ENCODE measurements at regions not wholly inside any gene's neighbourhood (a gene's known extent, or its start where the extent isn't known, plus 50 kb on each side); places are given as distances from the start of the nearest gene placed in this dataset.

DNA sequence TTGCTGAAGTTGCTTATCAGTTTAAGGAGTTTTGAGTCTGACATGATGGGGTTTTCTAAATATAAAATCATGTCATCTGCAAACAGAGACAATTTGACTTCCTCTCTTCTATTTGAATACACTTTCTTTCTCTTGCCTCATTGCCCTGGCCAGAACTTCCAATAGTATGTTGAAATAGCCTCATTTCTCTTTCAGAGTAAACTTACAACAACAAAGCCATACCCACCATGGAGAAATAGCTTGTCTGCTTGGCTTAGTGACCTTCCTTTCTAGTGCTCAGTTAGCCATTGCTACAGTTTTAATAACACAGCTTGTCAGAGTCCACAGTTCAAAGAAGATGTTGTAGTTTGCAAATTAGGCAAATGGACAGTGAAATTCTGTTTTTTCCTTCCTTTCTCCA is 228.0 kb downstream of the ETAA1 start:
- no peak for DNase-seq (ENCODE audit: low spot score)

DNA sequence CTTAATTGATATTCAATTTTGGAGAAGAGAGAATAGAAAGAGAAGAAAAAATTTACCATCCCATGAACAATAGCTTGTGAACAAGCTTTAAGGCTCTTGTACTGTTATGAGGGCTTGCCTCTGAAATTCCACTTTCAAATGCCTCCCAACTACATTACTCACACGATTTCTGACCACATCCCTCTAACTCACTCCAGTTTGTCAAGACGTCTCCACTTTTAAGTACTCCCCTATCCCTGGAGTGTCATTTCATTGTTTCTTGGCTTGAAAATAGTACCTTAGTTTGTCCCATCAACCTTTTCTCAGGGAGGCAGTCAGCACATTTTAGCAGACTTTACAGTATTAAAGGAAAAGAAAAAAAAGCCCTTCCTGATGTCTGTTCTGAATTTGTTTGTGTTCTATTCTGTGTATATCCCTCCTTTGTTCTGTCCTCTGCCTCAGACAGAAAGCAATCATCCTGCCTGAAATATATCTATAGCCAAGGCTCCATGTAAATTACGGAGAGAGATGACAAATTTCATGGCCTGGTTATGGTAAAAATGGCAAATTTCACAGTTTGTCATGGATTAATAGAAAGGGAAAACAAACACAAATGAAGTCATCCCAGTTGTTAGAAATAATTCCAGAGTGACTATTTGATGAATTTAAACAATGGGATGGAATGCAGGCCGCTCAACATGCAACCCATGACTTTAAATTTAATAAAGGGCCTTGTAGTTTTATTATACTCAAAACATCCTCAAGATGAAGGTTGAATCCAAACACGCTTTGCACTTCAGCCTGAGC is 228.8 kb downstream of the ETAA1 start:
- no peak for DNase-seq (ENCODE audit: low spot score)

DNA sequence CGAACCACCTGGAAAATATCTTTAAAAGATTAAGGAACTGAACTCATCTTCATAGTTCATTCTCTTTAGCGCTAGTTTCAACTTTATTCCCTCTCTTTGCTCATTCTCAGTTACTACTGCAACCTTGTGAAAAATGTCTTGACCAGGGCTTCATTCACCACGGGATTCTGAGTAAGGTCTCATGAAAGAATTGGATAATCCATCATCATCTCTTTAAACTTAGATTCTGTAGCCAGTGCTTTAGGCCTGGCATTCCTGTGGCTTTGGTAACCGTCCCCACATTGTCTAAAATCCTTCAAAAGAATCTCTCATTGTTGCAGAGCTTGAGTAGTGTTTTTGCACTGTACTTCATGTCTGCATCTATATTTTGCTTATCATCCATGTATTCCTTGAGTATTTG is 229.5 kb downstream of the ETAA1 start:
- no peak for DNase-seq (ENCODE audit: low spot score)

DNA sequence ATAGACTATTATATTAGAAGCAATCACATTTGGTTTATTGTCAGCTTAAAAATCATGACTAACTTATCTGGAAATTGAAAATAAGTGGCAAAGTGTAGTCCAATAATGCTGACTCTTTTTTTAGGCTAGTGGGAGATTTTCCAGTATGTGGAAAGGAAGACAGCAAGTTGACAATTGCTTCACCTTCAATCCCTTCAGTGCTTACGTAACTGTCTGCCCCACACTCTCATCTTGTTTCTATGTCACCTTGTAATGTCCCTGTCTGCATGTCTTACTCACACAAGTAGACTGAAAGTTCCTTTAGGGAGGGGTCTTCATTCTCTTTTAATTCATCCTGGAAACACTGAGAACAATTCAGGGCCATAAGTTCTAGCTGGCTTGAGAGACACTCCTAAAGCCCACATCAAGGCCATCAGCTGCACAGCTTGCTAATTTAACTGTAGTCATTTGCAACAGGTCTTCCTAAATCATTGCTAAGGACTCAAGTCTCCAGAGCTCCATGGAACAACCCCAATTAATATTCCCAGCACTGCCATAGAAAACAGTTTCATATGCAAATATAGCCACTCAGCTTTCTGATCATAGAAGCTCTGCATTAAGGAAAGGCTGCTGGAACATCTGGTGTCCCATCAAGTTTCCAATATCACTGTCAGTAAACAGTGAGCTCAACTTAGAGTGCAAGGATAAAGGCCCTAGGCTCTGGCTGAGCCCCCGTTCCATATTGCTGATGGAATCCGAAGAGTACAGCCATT is 230.5 kb downstream of the ETAA1 start:
- no peak for DNase-seq (ENCODE audit: low spot score)

DNA sequence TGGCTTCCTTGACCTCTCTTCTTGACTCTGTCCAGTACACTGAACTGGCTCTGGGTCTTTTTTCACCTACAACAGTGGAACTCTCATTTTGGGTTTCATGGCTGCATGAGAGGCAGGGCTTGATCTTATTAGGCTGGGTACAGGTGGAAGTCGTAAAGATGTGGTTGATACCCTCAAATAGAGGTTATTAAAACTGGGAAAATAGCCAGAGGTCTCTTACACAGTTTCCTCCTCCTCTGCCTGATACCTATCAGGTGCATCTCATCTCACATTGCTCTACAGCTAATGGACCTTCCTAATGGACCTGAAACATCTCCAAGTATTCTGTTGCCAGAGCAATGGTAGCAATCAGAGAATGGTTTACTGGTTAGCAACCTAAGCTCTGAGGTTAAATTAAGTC is 231.8 kb downstream of the ETAA1 start:
- no peak for DNase-seq (ENCODE audit: low spot score)

DNA sequence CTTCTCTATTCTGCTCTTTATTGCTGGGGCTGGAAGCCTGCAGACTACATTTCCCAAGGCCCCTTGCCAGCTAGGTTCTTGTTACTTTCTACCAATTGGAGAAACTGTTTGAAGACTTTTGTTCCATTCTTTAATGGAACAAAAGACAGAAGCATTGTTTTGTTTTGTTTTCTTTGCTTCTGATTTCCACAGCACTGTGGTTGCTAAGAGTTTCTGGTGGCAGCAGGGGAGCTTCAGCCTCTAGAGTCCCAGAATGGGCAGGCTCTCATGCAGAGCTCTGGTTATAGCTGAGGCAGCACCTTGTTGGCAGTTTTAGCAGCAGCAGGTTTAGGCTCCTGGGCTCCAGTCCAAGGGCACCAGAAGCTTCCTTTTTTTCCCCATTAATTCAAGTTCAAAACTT is 234.3 kb downstream of the ETAA1 start:
- DNase-seq (ENCODE audit: low spot score), result no peak

DNA sequence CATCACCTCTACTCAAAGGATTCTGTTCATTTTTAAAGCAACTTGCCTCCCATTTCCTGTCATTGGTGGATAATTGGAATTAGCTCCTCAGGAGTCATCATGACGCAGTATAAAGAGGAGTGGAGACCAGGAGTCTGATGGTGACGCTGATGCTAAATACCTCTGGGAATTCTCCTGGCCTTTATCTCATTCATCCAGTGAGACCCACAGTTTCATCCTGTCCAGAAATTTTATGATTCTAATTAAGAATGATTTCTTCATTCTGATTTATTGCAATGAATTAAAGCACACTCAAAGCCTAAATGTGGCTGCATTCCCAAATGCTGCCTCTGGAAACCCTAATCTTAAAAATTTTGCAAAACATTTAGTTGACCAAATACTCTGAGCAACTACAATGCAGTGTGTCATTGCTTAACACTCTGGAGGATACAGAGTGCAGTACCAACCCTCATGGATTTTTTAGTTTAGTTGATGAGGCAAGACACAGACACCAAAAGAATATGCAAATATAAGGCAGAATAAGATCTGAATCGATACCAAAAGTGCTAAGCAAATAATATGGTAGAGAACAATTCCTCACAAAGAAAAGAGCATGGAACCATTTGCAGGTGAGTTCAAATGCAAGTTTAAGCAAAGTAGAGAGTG is 236.2 kb downstream of the ETAA1 start:
- DNase-seq (ENCODE audit: low spot score), result no peak

DNA sequence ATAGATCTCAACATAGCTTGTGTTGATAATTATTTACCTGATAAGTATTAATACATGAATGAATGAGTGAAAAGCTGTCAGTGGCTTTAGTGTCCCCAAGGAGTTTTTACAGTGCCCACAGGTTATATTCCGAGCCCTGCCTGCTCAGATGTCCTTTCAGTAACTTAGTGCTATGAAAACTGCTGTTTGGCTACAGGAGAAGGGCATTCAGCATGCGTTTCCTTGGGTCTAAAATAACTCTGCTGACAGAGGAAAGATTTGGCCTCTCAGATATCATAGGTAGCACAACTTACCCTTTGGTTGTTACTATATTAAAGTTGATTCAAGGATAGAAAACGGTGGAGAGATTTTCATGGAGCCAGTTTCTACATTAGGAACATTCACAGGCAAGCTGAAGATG is 241.0 kb downstream of the ETAA1 start:
- DNase-seq (ENCODE audit: low spot score), result no peak

DNA sequence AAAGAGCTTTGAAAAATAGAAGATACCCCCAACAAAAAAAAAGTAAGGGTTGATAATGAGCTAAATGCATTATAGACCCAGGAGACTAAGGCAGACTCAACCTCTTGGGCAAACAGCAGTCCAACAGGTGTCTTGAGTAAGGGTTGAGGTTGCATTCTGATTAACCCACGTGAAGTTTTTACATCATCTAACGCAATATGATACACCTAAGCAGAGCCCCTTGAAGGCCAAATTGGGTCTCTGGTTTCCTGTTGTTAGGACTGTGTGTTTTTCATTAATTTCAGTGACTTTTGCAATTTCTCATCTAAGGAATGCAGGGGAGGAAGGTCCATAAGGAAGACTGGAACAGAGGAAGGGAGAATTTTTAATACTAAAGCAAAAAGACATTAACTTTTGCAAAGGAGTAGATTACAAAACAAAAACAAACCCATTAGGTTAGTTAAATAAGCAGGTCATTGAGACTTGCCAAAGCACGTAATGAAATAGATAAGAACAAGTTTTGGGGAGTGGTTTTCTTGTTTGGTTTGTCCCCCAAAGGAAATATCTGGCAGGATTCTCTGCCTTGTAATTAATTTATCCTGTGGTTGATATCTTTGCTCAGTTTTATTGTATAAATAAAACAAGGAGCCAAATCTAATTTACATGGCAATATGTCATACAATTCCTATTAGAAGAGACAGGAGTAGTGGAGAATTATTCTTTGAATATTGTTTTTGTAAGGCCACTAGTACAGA is 244.3 kb downstream of the ETAA1 start:
- no peak for DNase-seq (ENCODE audit: low spot score)

DNA sequence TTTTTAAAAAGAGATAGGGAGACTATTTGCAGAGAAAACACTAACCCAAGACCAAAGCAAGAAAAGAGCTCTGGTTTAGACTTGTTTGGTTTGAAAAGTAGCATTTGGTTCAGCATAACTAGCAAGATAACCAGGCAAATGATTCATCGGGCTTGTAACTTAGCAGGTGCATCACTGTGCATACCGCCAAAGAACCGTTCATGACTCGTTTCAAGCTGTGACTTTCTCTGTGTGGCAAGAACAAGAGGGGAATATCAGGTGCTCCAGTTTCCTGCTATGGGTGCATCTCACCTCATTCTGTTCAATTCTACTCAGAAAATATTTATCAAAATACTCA is 244.9 kb downstream of the ETAA1 start:
- no peak for DNase-seq (ENCODE audit: low spot score)

DNA sequence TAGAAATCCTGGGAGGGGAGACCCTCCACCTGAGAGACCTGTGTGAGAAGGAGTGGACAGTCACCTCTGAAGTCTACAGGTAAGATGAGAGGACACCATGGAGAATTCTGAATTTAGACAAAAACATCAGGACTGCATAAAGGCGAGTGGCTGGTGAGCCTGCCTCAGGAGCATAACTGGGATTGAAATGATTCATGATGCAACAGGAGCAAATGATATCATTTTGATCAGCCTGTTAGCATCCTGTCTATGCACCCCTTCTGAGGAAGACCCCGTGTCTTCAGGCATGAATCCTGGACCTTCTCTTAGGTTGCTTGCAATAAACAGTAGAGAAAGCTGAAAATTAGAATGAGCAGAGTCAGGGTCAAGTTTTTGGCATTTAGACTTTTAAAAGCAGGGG is 245.8 kb downstream of the ETAA1 start:
- no peak for DNase-seq (ENCODE audit: low spot score)

DNA sequence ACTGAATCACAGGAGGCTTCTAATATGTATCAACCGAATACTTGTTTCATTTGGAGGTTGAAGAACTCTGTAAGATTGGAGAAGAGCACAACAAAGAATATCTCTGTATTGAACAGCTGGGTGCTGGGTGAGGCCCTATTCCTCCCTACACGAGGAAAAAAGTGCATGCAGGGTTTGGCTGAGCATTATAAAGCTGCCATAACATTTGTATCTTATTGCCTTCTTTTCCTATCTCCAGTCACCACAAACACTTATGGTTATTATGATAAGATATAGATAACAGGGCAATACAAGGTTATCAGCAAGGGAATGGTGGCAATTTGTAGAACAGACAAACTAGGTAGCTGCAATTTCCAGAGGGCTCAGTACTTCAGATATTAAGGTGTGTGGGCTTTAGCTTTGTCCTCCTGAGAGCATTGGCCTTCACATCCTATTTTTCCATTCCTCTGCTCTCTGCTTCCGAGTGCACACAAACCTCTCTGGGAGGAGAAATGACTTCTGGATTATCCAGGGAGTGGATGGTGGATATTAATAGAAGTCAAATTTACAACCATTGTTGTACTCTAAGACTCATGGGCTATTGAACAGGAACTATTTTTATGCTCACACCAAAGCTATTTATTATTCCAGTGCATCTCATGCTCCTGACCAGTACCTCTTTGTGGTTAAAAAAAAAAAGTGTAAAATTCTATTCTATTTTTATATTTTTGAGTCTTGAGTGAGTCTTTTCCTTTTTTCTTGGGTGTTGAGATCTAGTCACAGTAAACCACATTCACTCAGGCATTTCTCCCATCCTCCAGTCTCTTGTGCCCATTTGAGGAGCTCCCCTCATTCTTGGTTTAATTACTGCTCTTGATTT is 248.4 kb downstream of the ETAA1 start:
- DNase-seq (ENCODE audit: low spot score), result no peak

DNA sequence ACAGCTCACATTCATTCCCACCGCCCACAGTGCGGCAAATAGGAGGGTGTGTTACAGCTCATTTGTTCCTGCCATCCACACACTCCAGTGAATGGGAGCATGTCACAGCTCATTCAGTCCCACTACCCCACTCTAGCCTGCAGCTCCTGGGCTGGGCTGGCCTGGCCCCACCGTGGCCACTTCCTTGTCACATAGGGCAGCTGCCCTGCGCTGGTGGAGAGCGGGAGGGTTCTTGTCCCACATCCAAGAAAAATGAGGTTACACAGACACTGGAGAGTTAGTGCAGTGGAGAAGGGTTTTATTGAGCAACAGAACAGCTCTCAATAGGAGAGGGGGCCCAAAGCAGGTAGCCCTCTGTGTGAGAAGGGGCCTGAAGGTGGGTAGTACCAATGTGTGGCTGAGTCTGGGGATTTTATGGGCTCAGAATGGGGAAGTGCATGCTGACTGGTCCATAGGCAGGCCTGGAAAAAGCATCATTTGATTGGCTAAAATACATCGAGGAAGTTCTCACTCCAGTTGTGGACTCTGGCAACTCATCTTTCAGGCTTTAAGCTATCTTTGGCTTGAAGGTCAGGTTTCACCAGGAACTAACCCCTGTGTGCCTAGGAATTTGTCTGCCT is 249.7 kb downstream of the ETAA1 start:
- no peak for DNase-seq (ENCODE audit: low spot score)

DNA sequence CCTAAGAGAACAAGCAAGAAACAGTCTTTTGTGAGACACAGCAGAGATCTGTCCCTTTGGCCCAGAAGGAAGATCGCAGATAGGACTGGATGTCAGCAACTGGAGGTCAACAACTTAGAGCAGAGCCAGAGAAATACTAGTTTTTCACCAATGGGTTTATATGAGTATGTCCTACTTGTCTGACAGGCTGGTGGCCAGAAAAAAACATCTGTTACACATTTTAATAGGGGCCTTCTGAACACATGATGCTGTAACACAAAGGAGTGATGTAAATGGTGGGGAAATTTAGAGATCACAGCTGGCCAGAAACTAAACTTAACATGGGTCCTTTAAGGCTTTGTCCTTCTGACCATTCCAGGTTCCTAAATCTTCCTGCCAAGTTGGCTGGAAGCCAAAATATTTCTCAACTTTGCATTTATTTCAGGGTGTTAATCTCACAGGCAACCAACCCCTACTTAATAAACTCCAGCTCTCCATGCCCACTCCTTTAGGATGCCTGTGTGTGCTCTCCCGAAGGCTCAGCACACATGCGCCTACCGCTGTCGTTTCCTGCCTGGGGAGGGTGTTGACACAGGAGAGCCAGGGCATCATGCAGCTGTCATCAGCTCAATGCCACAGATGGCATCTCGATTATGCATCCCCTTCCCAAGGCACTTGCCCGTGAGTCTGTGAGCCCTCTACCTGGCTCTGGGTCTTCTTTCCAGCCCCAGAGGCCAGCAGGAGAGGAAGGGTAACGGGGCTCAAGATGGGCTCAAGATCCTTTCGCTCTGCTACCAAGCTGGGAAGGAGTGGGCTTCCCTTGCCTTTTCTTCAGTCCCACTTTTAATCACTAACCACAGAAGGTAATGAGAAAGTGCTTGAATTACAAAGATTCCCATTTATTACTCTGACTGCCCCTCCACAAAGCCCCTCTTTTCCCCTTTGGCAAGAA is 252.5 kb downstream of the ETAA1 start:
- DNase-seq (ENCODE audit: low spot score), result no peak

DNA sequence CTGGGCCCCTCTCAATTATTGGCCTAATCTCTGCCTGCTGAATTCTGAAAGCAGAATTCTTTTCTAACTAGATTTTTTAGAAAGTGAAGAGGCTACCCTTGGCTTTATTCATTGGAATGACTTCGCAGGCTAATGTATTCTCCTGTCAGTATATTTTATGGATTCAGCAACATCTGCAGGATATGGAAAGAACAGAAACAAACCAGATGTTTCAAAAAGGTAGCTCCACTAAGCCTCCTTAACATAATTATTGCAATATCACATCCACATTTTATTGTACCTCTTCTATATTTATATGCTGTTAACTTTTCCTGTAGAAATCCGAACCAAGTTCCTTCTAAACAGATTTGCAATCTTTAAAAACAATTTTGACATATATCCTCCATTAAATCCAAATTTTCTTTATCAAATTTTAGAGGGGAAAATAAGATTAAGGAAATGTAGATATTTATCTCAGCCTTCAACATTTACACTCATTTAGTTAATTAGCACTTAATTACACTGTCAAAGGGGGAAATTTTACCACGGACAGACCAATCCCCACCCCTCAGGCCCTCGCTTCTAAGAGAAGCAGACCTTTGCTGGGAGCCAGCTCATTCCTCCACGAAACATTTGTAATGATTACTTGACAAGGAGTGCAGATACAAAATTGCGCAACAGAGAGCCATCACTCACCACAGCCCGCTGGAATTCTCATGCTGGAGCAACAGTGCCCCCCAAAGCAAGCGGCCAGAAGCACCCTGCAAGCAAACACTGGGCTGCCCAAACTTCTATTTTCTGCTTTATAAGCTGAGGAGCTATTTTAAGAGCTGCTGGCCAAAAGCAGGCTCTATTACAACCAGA is 253.4 kb downstream of the ETAA1 start:
- peak; percentile 17 for DNase-seq (ENCODE audit: low spot score)

DNA sequence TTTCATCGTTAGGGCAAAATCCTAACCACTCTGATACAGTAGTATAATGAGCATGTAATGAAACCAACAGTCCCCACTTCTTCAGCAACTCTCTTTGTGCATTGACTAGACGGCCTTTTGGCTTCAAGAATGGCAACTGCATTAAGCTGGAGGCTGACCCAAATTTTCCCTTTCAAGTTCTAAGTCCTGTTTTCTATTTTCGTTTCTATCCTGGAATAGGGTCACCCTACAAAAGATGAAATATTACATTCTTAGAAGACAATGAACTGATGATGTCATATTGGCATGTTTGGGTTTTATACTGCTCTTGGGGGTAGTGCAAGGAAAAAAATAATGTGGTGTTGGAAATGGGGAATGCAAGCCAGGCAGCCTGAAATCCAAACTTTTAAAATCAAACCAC is 254.4 kb downstream of the ETAA1 start:
- DNase-seq (ENCODE audit: low spot score), result no peak

DNA sequence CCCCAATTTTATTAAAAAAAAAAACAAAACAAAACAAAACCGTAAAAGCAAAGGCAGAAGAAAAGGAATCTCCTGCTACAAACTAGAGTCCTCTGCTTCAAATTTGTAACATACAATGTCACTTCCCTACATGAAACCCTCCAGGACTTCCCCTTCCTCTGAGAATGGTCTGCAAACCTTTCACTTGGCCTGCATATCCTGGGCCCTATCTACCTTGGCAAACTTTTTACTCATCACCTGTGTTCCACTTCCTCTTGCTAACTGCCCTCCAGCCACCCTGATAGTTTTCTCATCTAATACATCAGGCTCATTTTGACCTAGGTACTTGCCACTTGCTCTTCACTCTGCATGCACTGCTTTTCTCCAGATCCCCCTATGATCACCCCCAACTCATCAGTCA is 255.5 kb downstream of the ETAA1 start:
- no peak for DNase-seq (ENCODE audit: low spot score)

DNA sequence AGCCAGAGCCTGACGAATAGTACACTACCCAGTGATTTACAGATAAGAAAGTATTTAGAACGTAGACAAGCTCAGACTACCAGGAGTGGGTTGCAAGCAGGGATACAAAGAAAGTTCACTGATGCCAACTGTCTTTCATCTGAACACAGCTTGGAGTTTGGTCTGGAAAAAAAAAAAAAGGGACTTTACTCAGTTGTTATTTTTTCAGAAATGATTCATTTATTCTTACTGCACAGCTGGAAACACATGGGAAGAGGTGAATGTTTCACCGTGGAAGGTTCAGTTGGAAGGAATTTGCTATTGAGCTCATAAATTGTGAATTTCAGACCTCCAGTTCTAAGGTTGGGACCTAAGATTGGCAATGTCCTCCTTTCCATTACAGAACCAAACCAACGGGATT is 259.7 kb downstream of the ETAA1 start:
- DNase-seq (ENCODE audit: low spot score), result no peak

DNA sequence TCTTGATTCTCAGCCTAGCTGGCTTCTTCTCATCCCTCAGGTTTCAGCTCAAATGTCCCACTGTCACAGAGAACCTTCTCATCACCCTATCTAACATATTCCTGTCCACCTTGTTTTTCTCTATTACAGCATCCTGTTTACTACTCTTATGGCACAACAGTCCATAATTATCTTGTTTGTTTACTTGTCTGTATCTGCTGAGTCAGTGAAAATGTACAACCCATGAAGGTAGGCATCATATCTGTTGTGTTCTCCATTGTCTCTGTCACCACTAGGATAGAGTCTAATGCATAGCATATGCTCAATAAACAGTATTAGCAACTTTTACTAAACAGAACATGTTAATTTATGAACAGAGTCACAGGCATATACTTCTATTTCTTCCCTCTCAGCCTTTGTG is 261.7 kb downstream of the ETAA1 start:
- no peak for DNase-seq (ENCODE audit: low spot score)

Measured in HuH-7.5 (cell line).